ENCODE measurements at regions not wholly inside any gene's neighbourhood (a gene's known extent, or its start where the extent isn't known, plus 50 kb on each side); places are given as distances from the start of the nearest gene placed in this dataset.

- H2AFZ ChIP-seq (ENCODE audit: low read depth, low read length, severe bottlenecking), result no peak overlapping the region
- no peaks in the 10 kb centered on the region for H3K9me3 ChIP-seq (ENCODE audit: insufficient read depth, low read length)
- H3K27ac ChIP-seq (ENCODE audit: low read depth, low read length), result no peak overlapping the region
Measured at GRCh38 chr9:73816905-73817304, 665.2 kb downstream of the ANXA1 start.

DNA sequence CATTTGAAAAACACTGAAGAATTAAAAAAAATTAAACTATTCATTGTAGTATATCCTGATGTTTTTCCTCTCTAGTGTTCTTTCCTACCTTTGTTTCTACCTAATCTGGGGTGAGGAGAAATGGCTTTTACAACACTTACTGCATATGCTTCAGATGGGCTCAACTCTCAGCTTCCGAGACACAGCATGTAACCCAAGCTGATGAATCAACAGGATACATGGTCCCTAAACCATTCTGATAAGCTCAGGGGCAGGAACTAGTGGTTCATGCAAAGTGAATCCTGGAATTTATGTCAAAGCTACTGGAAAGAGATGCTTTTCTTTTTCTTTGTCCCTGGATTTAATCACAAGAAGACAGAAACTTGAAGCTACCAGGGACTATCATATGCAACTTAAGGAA, 672.5 kb upstream of the RORB start:
- TF ChIP-seq, protein P1, sequence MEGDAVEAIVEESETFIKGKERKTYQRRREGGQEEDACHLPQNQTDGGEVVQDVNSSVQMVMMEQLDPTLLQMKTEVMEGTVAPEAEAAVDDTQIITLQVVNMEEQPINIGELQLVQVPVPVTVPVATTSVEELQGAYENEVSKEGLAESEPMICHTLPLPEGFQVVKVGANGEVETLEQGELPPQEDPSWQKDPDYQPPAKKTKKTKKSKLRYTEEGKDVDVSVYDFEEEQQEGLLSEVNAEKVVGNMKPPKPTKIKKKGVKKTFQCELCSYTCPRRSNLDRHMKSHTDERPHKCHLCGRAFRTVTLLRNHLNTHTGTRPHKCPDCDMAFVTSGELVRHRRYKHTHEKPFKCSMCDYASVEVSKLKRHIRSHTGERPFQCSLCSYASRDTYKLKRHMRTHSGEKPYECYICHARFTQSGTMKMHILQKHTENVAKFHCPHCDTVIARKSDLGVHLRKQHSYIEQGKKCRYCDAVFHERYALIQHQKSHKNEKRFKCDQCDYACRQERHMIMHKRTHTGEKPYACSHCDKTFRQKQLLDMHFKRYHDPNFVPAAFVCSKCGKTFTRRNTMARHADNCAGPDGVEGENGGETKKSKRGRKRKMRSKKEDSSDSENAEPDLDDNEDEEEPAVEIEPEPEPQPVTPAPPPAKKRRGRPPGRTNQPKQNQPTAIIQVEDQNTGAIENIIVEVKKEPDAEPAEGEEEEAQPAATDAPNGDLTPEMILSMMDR (IDR thresholded peaks at IDR 0.05; ENCODE audit: insufficient read depth, low read length, poor library complexity, severe bottlenecking), result no peak
- TF ChIP-seq EZH2phosphoT487 (conservative IDR thresholded peaks at IDR 0.05; ENCODE audit: low read length), result no peak
- Histone ChIP-seq H4K20me1 (ENCODE audit: low read depth, low read length) (no peaks in the 10 kb centered on the region), H3K27ac (ENCODE audit: low read depth, low read length) (no peak overlapping the region)

More at GRCh38 chr9:73816905-73817304, 665.2 kb downstream of the ANXA1 start:
- no peaks in the 10 kb centered on the region for H4K20me1 ChIP-seq (ENCODE audit: low read depth, low read length)
- TF ChIP-seq EZH2phosphoT487 (conservative IDR thresholded peaks at IDR 0.05; ENCODE audit: low read length), result no peak
- TF ChIP-seq, protein P1 (IDR thresholded peaks at IDR 0.05; ENCODE audit: insufficient read depth, low read length, poor library complexity, severe bottlenecking), result no peak
- H3K9me2 ChIP-seq (replicated peaks; ENCODE audit: insufficient read depth, low read length), result no peaks in the 10 kb centered on the region
- H3F3A ChIP-seq (ENCODE audit: insufficient read depth), result no peaks in the 10 kb centered on the region
- no peak overlapping the region for H3K9ac ChIP-seq (ENCODE audit: low read length)
- H3K36me3 ChIP-seq (ENCODE audit: low read length), result no peaks in the 10 kb centered on the region
- no peaks in the 10 kb centered on the region for H3K27me3 ChIP-seq (ENCODE audit: low read length)
- no peak overlapping the region for H3K4me2 ChIP-seq (ENCODE audit: low read depth, low read length, poor library complexity, severe bottlenecking)
- no peaks in the 10 kb centered on the region for H3K79me2 ChIP-seq (ENCODE audit: insufficient read depth, low read length)
- H3K4me3 ChIP-seq (ENCODE audit: insufficient read depth, low read length, poor library complexity, severe bottlenecking), result no peak overlapping the region

DNA sequence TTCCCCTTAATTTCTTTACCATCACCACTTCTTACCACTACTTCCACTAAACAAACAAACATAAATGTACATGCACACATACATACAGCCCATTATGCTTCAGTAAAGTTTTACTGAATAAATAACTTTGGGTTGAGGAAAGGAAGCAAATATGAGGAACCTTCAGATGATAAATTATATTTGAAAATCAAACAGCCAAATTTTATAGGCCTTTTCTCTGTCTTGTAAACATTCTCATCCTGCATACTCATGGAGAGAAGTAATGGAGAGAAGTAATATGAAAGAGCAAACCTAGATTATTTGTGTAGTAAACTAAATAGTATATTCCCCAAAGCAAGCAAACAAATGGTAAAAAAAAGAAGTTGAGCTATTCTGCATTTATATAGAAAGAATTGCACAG, 658.3 kb upstream of the RORB start:
- H3F3A ChIP-seq (ENCODE audit: insufficient read depth), result no peaks in the 10 kb centered on the region
- H3K4me2 ChIP-seq (ENCODE audit: low read depth, low read length, poor library complexity, severe bottlenecking), result no peak overlapping the region
- no peaks in the 10 kb centered on the region for H3K27me3 ChIP-seq (ENCODE audit: low read length)
- no peak overlapping the region for H3K4me3 ChIP-seq (ENCODE audit: insufficient read depth, low read length, poor library complexity, severe bottlenecking)
- H3K79me2 ChIP-seq (ENCODE audit: insufficient read depth, low read length), result no peaks in the 10 kb centered on the region
- H3K36me3 ChIP-seq (ENCODE audit: low read length), result no peaks in the 10 kb centered on the region
- no peak overlapping the region for H3K9ac ChIP-seq (ENCODE audit: low read length)
- H2AFZ ChIP-seq (ENCODE audit: low read depth, low read length, severe bottlenecking), result no peak overlapping the region
- H3K27ac ChIP-seq (ENCODE audit: low read depth, low read length), result no peak overlapping the region
- no peaks in the 10 kb centered on the region for H4K20me1 ChIP-seq (ENCODE audit: low read depth, low read length)
- H3K9me3 ChIP-seq (ENCODE audit: insufficient read depth, low read length), result no peaks in the 10 kb centered on the region
- no peaks in the 10 kb centered on the region for H3K9me2 ChIP-seq (replicated peaks; ENCODE audit: insufficient read depth, low read length)
- TF ChIP-seq, protein P1 (IDR thresholded peaks at IDR 0.05; ENCODE audit: insufficient read depth, low read length, poor library complexity, severe bottlenecking), result no peak
- no peak for TF ChIP-seq EZH2phosphoT487 (conservative IDR thresholded peaks at IDR 0.05; ENCODE audit: low read length)

More for the DNA sequence above, 672.5 kb upstream of the RORB start:
- Histone ChIP-seq H3K4me2 (ENCODE audit: low read depth, low read length, poor library complexity, severe bottlenecking) (no peak overlapping the region), H3K27me3 (ENCODE audit: low read length) (no peaks in the 10 kb centered on the region), H3K9me2 (replicated peaks; ENCODE audit: insufficient read depth, low read length) (no peaks in the 10 kb centered on the region), H3F3A (ENCODE audit: insufficient read depth) (no peaks in the 10 kb centered on the region), H3K9me3 (ENCODE audit: insufficient read depth, low read length) (no peaks in the 10 kb centered on the region), H3K79me2 (ENCODE audit: insufficient read depth, low read length) (no peaks in the 10 kb centered on the region), H3K36me3 (ENCODE audit: low read length) (no peaks in the 10 kb centered on the region), H2AFZ (ENCODE audit: low read depth, low read length, severe bottlenecking) (no peak overlapping the region), H3K9ac (ENCODE audit: low read length) (no peak overlapping the region), H3K4me3 (ENCODE audit: insufficient read depth, low read length, poor library complexity, severe bottlenecking) (no peak overlapping the region)

Measured in SU-DHL-6 (cell line).